Fibroblast of villous mesenchyme (primary cell): ENCODE measurements at regions not wholly inside any gene's neighbourhood (a gene's known extent, or its start where the extent isn't known, plus 50 kb on each side); places are given as distances from the start of the nearest gene placed in this dataset.

ENCODE experiments used
- DNase-seq: peaks from one replicate; pipeline ENCODE4 v3.0.0-alpha.2; 2010; ENCODE audit warnings: low read depth
- H3K4me3 ChIP-seq: 2 replicates; pipeline ENCODE4 v1.5.1; 2011; ENCODE audit warnings: low read depth, mild to moderate bottlenecking, low read length
- TF ChIP-seq, protein P1 (sequence below): IDR thresholded peaks from 2 replicates; pipeline ENCODE4 v1.5.1; 2012; ENCODE audit warnings: low read depth, mild to moderate bottlenecking, low read length; ENCODE audit not compliant: insufficient read depth

DNA sequence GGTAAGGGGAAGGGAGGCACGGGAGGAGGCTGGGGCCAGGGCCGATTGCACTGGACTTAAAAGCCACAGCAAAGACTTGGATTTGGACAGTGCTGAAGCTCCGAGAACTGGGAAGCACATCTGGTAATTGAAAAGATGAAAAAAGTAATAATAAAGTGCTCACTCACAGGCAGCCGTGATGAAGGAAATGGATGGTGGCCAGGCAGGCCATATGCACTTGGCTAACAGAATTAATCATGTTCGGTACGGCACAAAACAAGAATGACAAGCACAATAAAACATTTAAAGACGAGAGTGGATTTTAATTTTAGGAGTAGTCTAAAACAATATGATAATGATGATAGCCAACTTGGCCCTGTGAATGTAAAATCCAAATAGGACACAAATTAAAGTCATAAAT is 154.3 kb downstream of the VRK1 start:
- TF ChIP-seq, protein P1, sequence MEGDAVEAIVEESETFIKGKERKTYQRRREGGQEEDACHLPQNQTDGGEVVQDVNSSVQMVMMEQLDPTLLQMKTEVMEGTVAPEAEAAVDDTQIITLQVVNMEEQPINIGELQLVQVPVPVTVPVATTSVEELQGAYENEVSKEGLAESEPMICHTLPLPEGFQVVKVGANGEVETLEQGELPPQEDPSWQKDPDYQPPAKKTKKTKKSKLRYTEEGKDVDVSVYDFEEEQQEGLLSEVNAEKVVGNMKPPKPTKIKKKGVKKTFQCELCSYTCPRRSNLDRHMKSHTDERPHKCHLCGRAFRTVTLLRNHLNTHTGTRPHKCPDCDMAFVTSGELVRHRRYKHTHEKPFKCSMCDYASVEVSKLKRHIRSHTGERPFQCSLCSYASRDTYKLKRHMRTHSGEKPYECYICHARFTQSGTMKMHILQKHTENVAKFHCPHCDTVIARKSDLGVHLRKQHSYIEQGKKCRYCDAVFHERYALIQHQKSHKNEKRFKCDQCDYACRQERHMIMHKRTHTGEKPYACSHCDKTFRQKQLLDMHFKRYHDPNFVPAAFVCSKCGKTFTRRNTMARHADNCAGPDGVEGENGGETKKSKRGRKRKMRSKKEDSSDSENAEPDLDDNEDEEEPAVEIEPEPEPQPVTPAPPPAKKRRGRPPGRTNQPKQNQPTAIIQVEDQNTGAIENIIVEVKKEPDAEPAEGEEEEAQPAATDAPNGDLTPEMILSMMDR = no peak
- no peak overlapping the region for H3K4me3 ChIP-seq
- DNase-seq = no peak

DNA sequence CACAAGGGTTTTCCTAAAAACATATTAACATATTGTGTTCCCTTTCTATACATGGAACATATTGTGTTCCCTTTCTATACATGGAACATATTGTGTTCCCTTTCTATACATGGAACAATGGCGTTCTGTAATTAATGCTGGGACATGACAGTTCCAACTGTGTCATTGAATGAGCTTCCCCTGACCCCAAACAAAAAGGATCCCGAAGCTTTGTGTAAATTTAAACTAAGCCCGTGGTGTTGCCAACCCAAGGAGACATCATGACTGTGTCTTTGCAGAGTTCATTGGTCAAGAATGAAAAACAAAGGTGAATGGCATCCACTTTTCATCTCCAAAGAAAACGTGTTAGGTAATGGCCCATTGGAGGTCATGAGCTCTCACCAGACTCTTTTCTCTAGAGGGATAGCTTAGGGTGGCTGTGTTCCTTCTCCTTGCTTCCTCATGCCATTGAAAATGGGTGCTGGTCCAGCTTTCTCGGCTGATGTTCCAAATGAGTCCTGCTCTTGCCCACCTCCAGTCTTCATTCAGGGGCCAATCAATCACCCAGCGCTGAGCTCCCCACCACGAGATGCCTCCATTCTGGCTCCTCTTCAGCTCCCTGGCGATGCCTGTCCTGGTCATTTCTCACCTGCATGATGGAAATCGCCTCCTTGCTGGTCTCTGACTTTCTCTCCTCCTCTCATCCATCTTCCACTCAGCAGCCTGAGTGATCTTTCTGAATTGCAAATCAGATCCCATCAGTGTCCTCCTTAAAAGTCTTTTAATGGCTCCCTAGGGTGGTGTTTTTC is 156.1 kb downstream of the VRK1 start:
- H3K4me3 ChIP-seq = no peak overlapping the region
- no peak for DNase-seq
- TF ChIP-seq, protein P1 = no peak

DNA sequence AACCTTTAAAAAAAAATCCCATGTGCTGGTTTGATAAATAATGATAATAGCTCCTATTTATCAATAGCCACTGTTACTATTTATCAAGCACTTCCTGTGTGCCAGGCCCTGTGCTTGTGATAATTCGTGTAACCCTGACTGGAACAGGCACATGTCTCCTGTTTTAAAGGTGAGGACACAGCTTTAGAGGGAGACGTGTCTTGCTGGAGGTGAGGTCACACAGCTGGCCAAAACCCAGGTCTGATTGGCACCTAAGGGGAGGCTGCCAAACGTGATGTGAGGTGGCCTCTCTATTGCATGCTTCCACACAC is 156.6 kb downstream of the VRK1 start:
- TF ChIP-seq, protein P1 = no peak
- no peak overlapping the region for H3K4me3 ChIP-seq
- no peak for DNase-seq

DNA sequence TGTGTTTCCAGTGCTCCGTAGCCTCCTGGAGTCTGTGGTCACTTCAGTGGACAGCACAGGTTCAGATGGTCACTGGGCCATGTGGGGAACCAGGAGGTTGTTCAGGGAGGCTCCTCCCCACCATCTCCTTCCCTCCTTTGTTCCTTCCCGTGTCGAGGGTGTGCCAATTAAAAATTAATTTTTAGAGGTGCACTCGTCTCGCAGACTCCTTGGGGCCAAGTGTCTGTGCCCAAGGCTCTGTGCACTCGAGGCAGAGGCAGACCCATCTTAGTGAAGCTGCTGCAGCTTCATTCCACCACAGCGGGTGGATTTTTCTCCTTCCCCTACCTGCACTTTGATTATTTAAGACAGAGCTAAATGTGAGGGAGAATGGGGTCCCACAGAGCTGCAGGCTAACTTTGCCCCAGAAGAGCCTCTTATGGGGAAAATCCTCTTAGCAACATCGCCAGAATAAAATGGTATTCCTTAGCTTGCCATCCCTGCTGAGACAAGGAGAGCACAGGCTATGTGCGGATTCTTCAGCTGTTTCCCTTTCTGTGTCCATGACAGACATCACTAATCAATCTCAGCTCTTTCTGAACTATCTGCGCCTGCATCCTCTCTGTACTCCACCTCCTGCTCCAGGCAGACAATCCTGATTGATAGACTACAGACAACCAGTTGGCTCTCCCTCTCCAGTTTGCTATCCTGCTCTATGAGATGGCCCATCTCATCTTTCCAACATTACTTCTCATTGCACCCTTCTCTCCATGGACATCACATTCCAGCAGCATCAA is 159.5 kb downstream of the VRK1 start:
- TF ChIP-seq, protein P1 = no peak
- no peak for DNase-seq
- H3K4me3 ChIP-seq = no peak overlapping the region

DNA sequence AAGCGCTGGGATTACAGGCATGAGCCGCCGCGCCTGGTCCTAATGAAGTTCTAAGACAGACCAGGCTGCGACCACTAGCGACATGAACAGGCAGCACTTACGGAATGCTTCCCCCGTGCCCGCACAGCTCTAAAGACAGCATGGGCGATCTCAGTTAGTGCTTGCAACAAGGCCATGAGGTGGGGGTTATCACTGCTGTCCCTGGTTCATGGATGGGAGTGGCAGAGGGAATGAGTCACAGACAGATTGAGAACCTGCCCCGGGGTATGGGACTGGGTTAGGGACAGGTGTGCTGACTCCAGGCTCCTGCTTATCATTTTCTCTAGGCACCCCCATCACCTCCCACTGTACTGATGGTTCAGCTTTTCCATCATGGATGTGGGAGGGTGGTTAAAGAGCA is 160.9 kb downstream of the VRK1 start:
- TF ChIP-seq, protein P1 = no peak

DNA sequence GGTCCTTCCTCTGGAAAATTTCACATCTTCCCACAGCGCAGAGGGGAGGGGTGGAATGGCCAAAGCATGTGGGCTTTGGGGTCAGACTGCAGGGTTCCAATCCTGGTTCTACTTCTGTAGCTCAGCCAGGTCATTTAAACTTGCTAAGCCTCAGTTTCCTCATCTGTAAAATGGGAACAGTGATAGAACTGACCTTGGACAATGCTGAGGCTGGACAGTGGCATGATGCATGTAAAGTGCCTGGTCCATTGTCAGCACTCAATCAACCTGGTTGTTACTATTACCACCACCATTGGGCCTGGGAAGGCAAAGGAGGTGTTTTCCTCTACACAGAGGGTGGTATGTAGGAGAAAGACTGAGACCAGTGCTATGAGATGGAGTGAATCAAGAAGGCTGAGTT is 162.8 kb downstream of the VRK1 start:
- TF ChIP-seq, protein P1 = no peak
- no peak overlapping the region for H3K4me3 ChIP-seq
- DNase-seq = no peak

More for the DNA sequence above, 160.9 kb downstream of the VRK1 start:
- no peak for DNase-seq
- H3K4me3 ChIP-seq = no peak overlapping the region
